Ishikawa (cell line): ENCODE measurements at regions not wholly inside any gene's neighbourhood (a gene's known extent, or its start where the extent isn't known, plus 50 kb on each side); places are given as distances from the start of the nearest gene placed in this dataset.

Experiments
- CEBPB ChIP-seq: IDR thresholded peaks from 2 replicates; pipeline ENCODE4 v1.6.1; 2012
- CREB1 ChIP-seq: IDR thresholded peaks from 2 replicates; pipeline ENCODE4 v1.6.1; 2012; ENCODE audit warnings: low read depth
- EGR1 ChIP-seq: IDR thresholded peaks from 2 replicates; pipeline ENCODE4 v1.6.1; 2012
- EP300 ChIP-seq: IDR thresholded peaks from 2 replicates; pipeline ENCODE4 v1.6.1; 2012; ENCODE audit warnings: borderline replicate concordance
- FOXM1 ChIP-seq: IDR thresholded peaks from 2 replicates; pipeline ENCODE4 v1.6.1; 2012; ENCODE audit warnings: low read depth, borderline replicate concordance
- MAX ChIP-seq: IDR thresholded peaks from 2 replicates; pipeline ENCODE4 v1.6.1; 2012
- NFIC ChIP-seq: IDR thresholded peaks from 2 replicates; pipeline ENCODE4 v1.6.1; 2012
- RAD21 ChIP-seq: IDR thresholded peaks from 2 replicates; pipeline ENCODE4 v1.6.1; 2012; ENCODE audit warnings: low read depth
- REST ChIP-seq: IDR thresholded peaks from 2 replicates; pipeline ENCODE4 v1.6.1; 2012; ENCODE audit warnings: low read depth, mild to moderate bottlenecking
- TAF1 ChIP-seq: IDR thresholded peaks from 2 replicates; pipeline ENCODE4 v1.6.1; 2012; ENCODE audit warnings: low read depth, mild to moderate bottlenecking
- TCF12 ChIP-seq: IDR thresholded peaks from 2 replicates; pipeline ENCODE4 v1.6.1; 2012; ENCODE audit warnings: low read depth
- TEAD4 ChIP-seq: IDR thresholded peaks from 2 replicates; pipeline ENCODE4 v1.6.1; 2012
- USF1 ChIP-seq: IDR thresholded peaks from 2 replicates; pipeline ENCODE4 v1.6.1; 2012
- YY1 ChIP-seq: IDR thresholded peaks from 2 replicates; pipeline ENCODE4 v1.6.1; 2012; ENCODE audit warnings: low read depth
- ZBTB7A ChIP-seq: IDR thresholded peaks from 2 replicates; pipeline ENCODE4 v1.6.1; 2012; ENCODE audit warnings: low read depth

- TF ChIP-seq CREB1 (no peak), FOXM1 (no peak), TEAD4 (no peak), CEBPB (no peak), YY1 (no peak), TCF12 (no peak), REST (no peak), MAX (no peak), EP300 (no peak), USF1 (no peak), EGR1 (no peak), RAD21 (no peak), NFIC (no peak), TAF1 (no peak), ZBTB7A (no peak)
Measured at GRCh38 chr11:130798801-130799200, 117.5 kb downstream of the SNX19 start.

GRCh38 chr11:130801333-130802122, 114.8 kb downstream of the SNX19 start:
- TF ChIP-seq TCF12 (peak; percentile 54), REST (no peak)

GRCh38 chr11:130802567-130802966, 113.7 kb downstream of the SNX19 start:
- TF ChIP-seq TAF1 (no peak), RAD21 (no peak), USF1 (no peak), MAX (no peak), EGR1 (no peak), ZBTB7A (no peak), YY1 (no peak), CREB1 (no peak), CEBPB (no peak), TEAD4 (no peak), FOXM1 (no peak), TCF12 (no peak), EP300 (no peak), NFIC (no peak), REST (no peak)

- TF ChIP-seq TEAD4 (no peak), FOXM1 (no peak), CREB1 (no peak), EP300 (no peak)
Measured at GRCh38 chr11:130804306-130805076, 111.8 kb downstream of the SNX19 start.
